BJ (cell line): ENCODE measurements at regions not wholly inside any gene's neighbourhood (a gene's known extent, or its start where the extent isn't known, plus 50 kb on each side); places are given as distances from the start of the nearest gene placed in this dataset.

Experiments used
- CTCF ChIA-PET: fragments of 350-600 bp; formaldehyde crosslinking; extraction: SDS; loops from one replicate; lab custom pipeline; 2021; ENCODE audit warnings: antibody characterized with exemption, inconsistent platforms; lab: Yijun Ruan, JAX
- POLR2A ChIA-PET: fragments of 300-600 bp; sonication (Branson Sonifier 250); formaldehyde crosslinking; extraction: SDS; loops from one replicate; lab custom pipeline; 2021; ENCODE audit warnings: antibody characterized with exemption; lab: Charles Lee
- DNase-seq: peaks from one replicate; pipeline ENCODE4 v3.0.0-alpha.2; 2011; ENCODE audit warnings: low read depth
- H3K27me3 ChIP-seq: 2 replicates; pipeline ENCODE4 v1.6.0; 2011; ENCODE audit warnings: low read length; ENCODE audit not compliant: control insufficient read depth, insufficient read depth
- H3K36me3 ChIP-seq: 2 replicates; pipeline ENCODE4 v1.5.1; 2011; ENCODE audit warnings: low read length; ENCODE audit not compliant: control insufficient read depth, insufficient read depth
- H3K4me3 ChIP-seq: 2 replicates; pipeline ENCODE4 v1.5.1; 2011; ENCODE audit warnings: low read depth, mild to moderate bottlenecking, control low read depth, low read length
- CTCF ChIP-seq: IDR thresholded peaks from 2 replicates; pipeline ENCODE4 v1.5.1; 2011; ENCODE audit warnings: low read depth, mild to moderate bottlenecking, control low read depth, inconsistent platforms, low read length, moderate library complexity; ENCODE audit not compliant: insufficient read depth

- TF ChIP-seq CTCF, result no peak
- Histone ChIP-seq H3K4me3 (no peak overlapping the region), H3K36me3 (no peaks in the 10 kb centered on the region), H3K27me3 (no peaks in the 10 kb centered on the region)
- ChIA-PET POLR2A (no interaction called here), CTCF (no interaction called here)
- DNase-seq, result no peak
These were observed 105.3 kb upstream of the TAB2 start for GRCh38 chr6:149212206-149212605.

GRCh38 chr6:149212892-149213801, 104.4 kb upstream of the TAB2 start:
- CTCF ChIA-PET, result no interaction called here

GRCh38 chr6:149213829-149214228, 103.7 kb upstream of the TAB2 start:
- ChIA-PET POLR2A (no interaction called here), CTCF (no interaction called here)
- no peaks in the 10 kb centered on the region for H3K36me3 ChIP-seq
- H3K27me3 ChIP-seq, result no peaks in the 10 kb centered on the region
- TF ChIP-seq CTCF, result no peak
- no peak for DNase-seq
- no peak overlapping the region for H3K4me3 ChIP-seq

More at GRCh38 chr6:149212892-149213801, 104.4 kb upstream of the TAB2 start:
- no peaks in the 10 kb centered on the region for H3K27me3 ChIP-seq
- POLR2A ChIA-PET, result no interaction called here
- H3K4me3 ChIP-seq, result no peak overlapping the region
- DNase-seq, result no peak
- no peak for TF ChIP-seq CTCF
- H3K36me3 ChIP-seq, result no peaks in the 10 kb centered on the region

- POLR2A ChIA-PET, result interaction anchor here (0.6 kb wide), 1 partner anchor 116 kb away, joined by 6 read pairs; no protein-coding TSS in a partner anchor
- H3K27me3 ChIP-seq, result peaks cover 2% of the 10 kb centered on the region; the same call in 1 of the 2 replicates
- TF ChIP-seq CTCF, result no peak
- H3K36me3 ChIP-seq, result no peaks in the 10 kb centered on the region
- no peak overlapping the region for H3K4me3 ChIP-seq
- DNase-seq, result no peak
- CTCF ChIA-PET, result interaction anchor here (1.0 kb wide), 1 partner anchor 14 kb away, joined by 3 read pairs; no protein-coding TSS in a partner anchor
These were observed 101.1 kb upstream of the TAB2 start for GRCh38 chr6:149216459-149216858.

GRCh38 chr6:149217466-149217888, 100.0 kb upstream of the TAB2 start:
- ChIA-PET CTCF (no interaction called here), POLR2A (no interaction called here)
- peaks cover 2% of the 10 kb centered on the region; the same call in 1 of the 2 replicates for H3K27me3 ChIP-seq
- no peak for DNase-seq
- no peak for TF ChIP-seq CTCF
- H3K36me3 ChIP-seq, result no peaks in the 10 kb centered on the region
- H3K4me3 ChIP-seq, result no peak overlapping the region
